Stromal cell of bone marrow (primary cell): ENCODE measurements at regions not wholly inside any gene's neighbourhood (a gene's known extent, or its start where the extent isn't known, plus 50 kb on each side); places are given as distances from the start of the nearest gene placed in this dataset.

Source experiments
- DNase-seq: peaks from one replicate; pipeline ENCODE4 v3.0.0-alpha.2; 2012; ENCODE audit warnings: low read depth

GRCh38 chr2:221283896-221284545 is 288.1 kb downstream of the EPHA4 start:
- DNase-seq, result no peak

GRCh38 chr2:221285148-221285547 is 287.0 kb downstream of the EPHA4 start:
- no peak for DNase-seq

- no peak for DNase-seq
Measured at GRCh38 chr2:221286406-221286805, 285.7 kb downstream of the EPHA4 start.

- DNase-seq, result peak; percentile 50
Measured at GRCh38 chr2:221289389-221289788, 282.7 kb downstream of the EPHA4 start.

DNA sequence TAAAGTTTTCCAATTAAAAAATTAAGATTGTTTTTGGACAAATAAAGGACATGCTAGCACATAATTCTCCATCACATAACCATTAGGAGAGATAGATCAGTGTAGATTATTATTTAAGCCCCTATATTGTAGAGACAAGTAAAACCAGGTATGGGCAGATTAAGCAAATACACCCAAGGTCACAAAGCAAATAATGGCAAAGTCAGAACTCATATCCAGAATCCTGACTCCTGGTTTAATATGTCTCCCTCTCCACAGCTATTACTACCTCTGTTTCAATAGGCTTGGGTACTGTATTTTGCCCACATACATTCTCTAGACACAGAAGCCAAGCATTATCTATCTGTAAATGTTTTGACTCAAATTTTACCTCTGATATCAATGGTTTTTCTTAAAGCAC is 282.3 kb downstream of the EPHA4 start:
- DNase-seq, result no peak

GRCh38 chr2:221293949-221294742 is 278.0 kb downstream of the EPHA4 start:
- no peak for DNase-seq

DNA sequence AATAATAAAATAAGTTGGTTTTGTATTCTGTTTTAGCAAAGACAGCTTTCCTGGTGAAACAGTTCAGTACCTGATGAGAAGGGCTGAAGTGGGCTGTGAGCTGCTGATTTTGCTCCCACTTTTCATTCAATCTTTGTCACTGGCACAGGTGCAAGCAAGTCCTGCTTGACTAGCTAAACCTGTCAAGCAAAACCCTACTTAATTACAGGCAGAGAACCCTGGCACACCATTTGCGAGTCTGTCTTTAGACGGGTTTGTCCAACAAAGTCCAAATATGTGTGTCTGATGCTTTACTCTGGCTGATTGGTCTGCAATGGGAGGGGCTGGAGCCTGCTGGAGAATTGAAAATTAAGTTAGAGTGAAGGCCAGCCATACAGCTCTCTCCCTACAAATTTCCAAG is 267.2 kb downstream of the EPHA4 start:
- no peak for DNase-seq

DNA sequence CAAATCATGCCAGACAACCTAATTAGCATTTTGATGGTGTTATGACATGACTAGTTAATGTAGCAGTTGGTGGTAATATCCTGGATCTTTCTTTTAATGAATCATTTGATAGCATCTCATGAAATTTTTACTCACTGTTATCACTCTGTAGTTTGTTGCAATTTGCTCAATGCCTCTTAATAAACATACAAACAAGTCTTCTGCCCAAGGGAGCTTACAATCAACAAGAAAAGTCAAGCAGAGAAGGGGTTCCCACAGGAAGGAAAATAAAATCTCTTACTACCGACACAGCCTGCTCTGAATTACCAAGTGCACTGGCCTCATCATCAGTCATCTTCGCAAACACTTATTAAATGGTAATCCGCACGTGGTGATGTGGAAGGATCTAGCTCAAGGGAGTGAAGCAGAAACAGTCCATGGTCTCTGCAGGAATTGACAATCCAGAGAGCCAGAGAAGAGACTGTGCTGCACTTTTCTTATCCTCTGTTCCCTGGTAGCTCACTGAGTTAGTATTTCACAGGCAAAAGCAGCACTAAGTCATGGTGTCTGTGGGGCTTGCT is 263.5 kb downstream of the EPHA4 start:
- no peak for DNase-seq

- no peak for DNase-seq
Measured at GRCh38 chr2:221309892-221310583, 262.1 kb downstream of the EPHA4 start.

DNA sequence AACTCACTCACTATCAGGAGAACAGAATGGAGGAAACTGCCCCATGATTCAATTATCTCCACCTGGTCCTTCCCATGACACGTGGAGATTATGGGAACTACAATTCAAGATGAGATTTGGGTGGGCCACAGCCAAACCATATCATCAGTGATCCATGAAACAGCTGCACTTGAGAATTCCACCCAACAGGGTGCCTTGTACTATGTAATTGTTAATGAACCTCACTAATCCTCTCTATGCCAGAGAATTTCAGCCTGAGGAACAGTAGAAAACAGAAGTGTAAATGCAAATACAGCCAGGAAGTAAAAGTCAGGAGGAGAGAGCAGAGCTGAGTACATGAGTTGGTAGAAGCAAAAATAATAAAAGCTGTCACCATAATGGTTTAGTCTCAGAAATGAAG is 261.4 kb downstream of the EPHA4 start:
- no peak for DNase-seq

DNA sequence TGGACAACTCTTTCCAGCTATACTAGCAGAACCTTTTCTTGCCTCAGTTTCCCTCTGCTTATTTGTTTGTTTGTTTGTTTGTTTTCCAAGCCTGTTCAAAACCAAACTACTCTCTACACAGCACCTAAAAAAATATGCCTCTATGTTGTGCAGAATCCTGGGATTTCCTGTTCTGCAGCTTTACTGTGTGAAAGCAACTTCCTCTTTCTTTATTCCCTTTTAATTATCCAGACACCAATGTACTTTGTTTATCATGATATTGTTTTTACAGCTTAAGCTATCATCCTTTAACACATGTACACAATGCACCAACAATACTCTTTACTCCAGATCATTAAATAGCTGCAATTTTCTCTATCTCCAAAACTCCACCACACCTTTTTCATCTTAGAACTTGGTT is 259.5 kb downstream of the EPHA4 start:
- no peak for DNase-seq

DNA sequence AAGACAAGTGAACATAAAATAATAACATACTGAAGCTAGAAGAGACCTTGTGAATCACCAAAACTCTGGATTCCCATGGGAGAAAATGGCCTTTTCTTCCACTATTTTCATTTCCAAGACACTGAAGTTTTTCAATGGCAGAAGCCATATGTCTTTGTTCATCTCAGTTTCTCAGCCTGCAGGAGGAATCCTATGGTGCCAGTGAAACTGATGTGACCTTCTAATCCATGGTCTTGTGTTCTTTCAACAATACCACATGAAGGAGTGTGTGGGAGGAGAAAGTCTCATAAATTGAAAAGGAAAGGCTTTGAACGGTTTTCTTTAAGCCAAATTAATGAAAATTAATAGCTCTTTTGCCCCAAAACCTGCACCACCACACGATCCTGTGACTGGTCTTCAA is 257.3 kb downstream of the EPHA4 start:
- no peak for DNase-seq

DNA sequence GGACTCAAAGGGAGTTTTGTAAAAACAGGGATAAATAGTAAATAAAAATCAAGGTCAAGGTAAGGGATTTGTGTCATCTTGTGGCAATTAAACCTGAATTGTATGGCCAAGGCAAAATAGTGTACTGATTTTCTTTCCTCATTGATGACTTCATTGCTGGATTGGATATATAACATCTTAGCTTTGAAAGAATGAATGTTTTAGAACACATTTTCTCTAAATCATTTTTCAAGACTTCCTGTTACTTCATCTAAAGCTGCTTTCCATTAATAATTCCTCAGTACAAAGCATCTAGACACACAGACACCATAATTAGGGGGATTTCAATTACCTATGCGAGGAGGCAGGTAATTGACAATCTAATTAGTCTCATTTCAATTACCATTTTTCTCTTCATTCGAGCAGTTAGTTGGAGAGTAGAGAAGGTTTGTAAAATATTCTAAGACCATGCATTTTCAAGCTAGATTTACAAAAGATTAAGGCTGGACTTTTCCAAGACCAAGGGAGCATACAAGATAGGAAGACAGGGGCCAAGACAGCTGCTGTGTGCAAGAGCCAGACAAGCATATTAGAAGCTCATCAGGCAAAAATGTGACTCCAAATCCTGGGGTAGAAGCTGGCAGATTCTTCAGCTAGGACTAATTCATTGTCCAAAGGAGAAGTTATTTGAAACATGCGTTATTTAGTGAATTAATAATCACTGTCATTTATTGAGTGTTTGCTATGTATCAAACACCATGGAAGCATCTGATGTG is 253.6 kb downstream of the EPHA4 start:
- no peak for DNase-seq

GRCh38 chr2:221322741-221323140 is 249.4 kb downstream of the EPHA4 start:
- DNase-seq, result no peak

DNA sequence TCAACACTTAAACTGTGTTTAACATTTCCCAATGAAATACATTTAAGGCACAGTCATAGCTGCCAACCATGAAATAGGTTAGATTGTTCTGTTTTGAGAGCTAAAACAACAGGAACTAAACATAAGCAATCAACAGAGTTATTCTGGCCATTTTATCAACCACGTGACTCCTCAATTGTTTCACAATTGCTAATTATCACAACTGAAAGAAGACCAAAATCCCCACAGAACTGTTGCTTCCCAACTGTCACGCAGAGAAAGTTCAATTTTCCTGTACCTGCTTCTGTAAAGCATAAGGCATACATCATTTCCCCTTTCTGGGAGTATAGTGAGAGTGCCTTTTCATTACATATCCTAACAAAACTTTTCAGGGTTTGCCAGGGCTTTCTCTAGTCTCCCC is 248.6 kb downstream of the EPHA4 start:
- no peak for DNase-seq

GRCh38 chr2:221330436-221330835 is 241.7 kb downstream of the EPHA4 start:
- DNase-seq, result no peak

GRCh38 chr2:221334481-221335218 is 237.5 kb downstream of the EPHA4 start:
- no peak for DNase-seq

GRCh38 chr2:221335219-221335752 is 236.8 kb downstream of the EPHA4 start:
- DNase-seq, result no peak

DNA sequence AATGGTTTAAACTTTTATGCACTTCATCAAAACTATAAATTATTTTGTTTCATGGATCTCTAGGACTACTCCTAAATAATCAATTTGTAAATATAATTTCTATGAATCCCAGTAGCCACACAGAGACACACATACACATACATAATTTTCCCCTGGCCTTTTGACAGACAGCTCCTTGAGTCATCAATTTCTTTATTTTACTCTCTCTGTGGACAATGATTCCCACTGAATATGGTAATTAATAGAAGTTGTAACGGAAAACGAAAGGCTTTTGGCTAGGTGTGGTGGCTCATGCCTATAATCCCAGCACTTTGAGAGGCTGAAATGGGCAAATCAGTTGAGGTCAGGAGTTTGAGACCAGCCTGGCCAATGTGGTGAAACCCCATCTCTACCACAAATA is 235.1 kb downstream of the EPHA4 start:
- no peak for DNase-seq

- no peak for DNase-seq
Measured at GRCh38 chr2:221337957-221338685, 234.0 kb downstream of the EPHA4 start.
